GM23338 (cell line): ENCODE measurements at regions not wholly inside any gene's neighbourhood (a gene's known extent, or its start where the extent isn't known, plus 50 kb on each side); places are given as distances from the start of the nearest gene placed in this dataset.

Source experiments
- ATAC-seq: fragments of 200-7000 bp; cut with Tn5 transposase; 3 replicates; pipeline ENCODE4 v1.9.1; 2020
- DNase-seq: peaks from one replicate; pipeline ENCODE4 v3.0.0-alpha.2; 2015; ENCODE audit warnings: low spot score
- H2AFZ ChIP-seq: fragments of 200-600 bp; sonication (generic); 2 replicates; pipeline ENCODE4 v1.8.0; 2016; ENCODE audit warnings: antibody characterized with exemption, mild to moderate bottlenecking, moderate library complexity
- H3F3A ChIP-seq: fragments of 200-600 bp; sonication (generic); replicated peaks from 2 replicates; pipeline ENCODE4 v1.8.0; 2017; ENCODE audit warnings: antibody characterized with exemption, mixed run types, low read depth
- H3K27ac ChIP-seq: fragments of 200-600 bp; sonication (generic); 2 replicates; pipeline ENCODE4 v1.6.1; 2016; ENCODE audit warnings: low read depth
- H3K27me3 ChIP-seq: fragments of 200-600 bp; sonication (generic); 2 replicates; pipeline ENCODE4 v1.8.0; 2016; ENCODE audit warnings: mild to moderate bottlenecking, mixed run types, moderate library complexity; ENCODE audit not compliant: insufficient read depth
- H3K36me3 ChIP-seq: fragments of 200-600 bp; sonication (generic); 2 replicates; pipeline ENCODE4 v1.8.0; 2016; ENCODE audit warnings: mild to moderate bottlenecking; ENCODE audit not compliant: insufficient read depth
- H3K4me1 ChIP-seq: fragments of 200-600 bp; sonication (generic); 2 replicates; pipeline ENCODE4 v1.8.0; 2016; ENCODE audit warnings: mild to moderate bottlenecking, moderate library complexity; ENCODE audit not compliant: insufficient read depth
- H3K4me2 ChIP-seq: fragments of 200-600 bp; sonication (generic); 2 replicates; pipeline ENCODE4 v1.7.1; 2017; ENCODE audit warnings: mixed run types
- H3K4me3 ChIP-seq: fragments of 200-600 bp; sonication (generic); 2 replicates; pipeline ENCODE4 v1.6.1; 2016; ENCODE audit warnings: mixed run types
- H3K79me2 ChIP-seq: fragments of 200-600 bp; sonication (generic); replicated peaks from 2 replicates; pipeline ENCODE4 v1.8.0; 2017; ENCODE audit warnings: mild to moderate bottlenecking; ENCODE audit not compliant: insufficient read depth
- H3K9me2 ChIP-seq: fragments of 200-600 bp; sonication (generic); 2 replicates; pipeline ENCODE4 v1.8.0; 2017; ENCODE audit not compliant: insufficient read depth
- H4K20me1 ChIP-seq: fragments of 200-600 bp; sonication (generic); replicated peaks from 2 replicates; pipeline ENCODE4 v1.8.0; 2017; ENCODE audit warnings: mild to moderate bottlenecking; ENCODE audit not compliant: insufficient read depth
- H3K27ac Mint-ChIP-seq: 2 replicates; pipeline ENCODE4 v1.8.0; 2020; ENCODE audit warnings: inconsistent platforms, mild to moderate bottlenecking, moderate library complexity, mixed read lengths
- H3K27me3 Mint-ChIP-seq: 3 replicates; pipeline ENCODE4 v1.8.0; 2022; ENCODE audit warnings: low read depth, mild to moderate bottlenecking, moderate library complexity, mixed read lengths, inconsistent platforms; ENCODE audit not compliant: insufficient read depth, poor library complexity
- H3K36me3 Mint-ChIP-seq: 3 replicates; pipeline ENCODE4 v1.8.0; 2021; ENCODE audit warnings: low read depth, mild to moderate bottlenecking, inconsistent platforms, moderate library complexity, mixed read lengths
- H3K4me1 Mint-ChIP-seq: 3 replicates; pipeline ENCODE4 v1.8.0; 2020; ENCODE audit warnings: mild to moderate bottlenecking, inconsistent platforms, mixed read lengths
- H3K4me3 Mint-ChIP-seq: 3 replicates; pipeline ENCODE4 v1.8.0; 2021; ENCODE audit warnings: moderate library complexity, mild to moderate bottlenecking, inconsistent platforms, mixed read lengths
- H3K9me3 Mint-ChIP-seq: 3 replicates; pipeline ENCODE4 v1.8.0; 2020; ENCODE audit warnings: moderate library complexity, mild to moderate bottlenecking, inconsistent platforms, mixed read lengths
- CREB1 ChIP-seq: fragments of 250-450 bp; sonication (Bioruptor Pico); IDR thresholded peaks from 2 replicates; pipeline ENCODE4 v1.5.0; 2020; ENCODE audit warnings: low read depth, mild to moderate bottlenecking, moderate library complexity
- CTCF ChIP-seq, 2 experiments: fragments of 200-600 bp in 1 of 2; sonication (generic) in 1 of 2; conservative IDR thresholded peaks; 2 replicates each; pipeline versions ENCODE4 v1.5.1 to v1.6.1; 2016 to 2017; ENCODE audit warnings: antibody characterized with exemption in 2 of 2, low read depth in 2 of 2, mild to moderate bottlenecking in 2 of 2, moderate library complexity in 1 of 2
- EZH2 ChIP-seq: fragments of 200-600 bp; sonication (generic); IDR thresholded peaks from one replicate; pipeline ENCODE4 v1.8.0; 2017; ENCODE audit warnings: antibody characterized with exemption, mild to moderate bottlenecking, low read depth; ENCODE audit not compliant: unreplicated experiment
- EZH2phosphoT487 ChIP-seq: fragments of 200-600 bp; sonication (generic); IDR thresholded peaks from one replicate; pipeline ENCODE4 v1.8.1; 2018; ENCODE audit warnings: antibody characterized with exemption; ENCODE audit not compliant: unreplicated experiment
- JUNB ChIP-seq: IDR thresholded peaks from one replicate; pipeline ENCODE4 v1.6.1; 2016; ENCODE audit warnings: antibody characterized with exemption; ENCODE audit not compliant: unreplicated experiment
- NANOG ChIP-seq: IDR thresholded peaks from 2 replicates; pipeline ENCODE4 v1.6.1; 2016; ENCODE audit warnings: antibody characterized with exemption, borderline replicate concordance
- POLR2AphosphoS5 ChIP-seq: IDR thresholded peaks from 2 replicates; pipeline ENCODE4 v1.6.1; 2016; ENCODE audit warnings: antibody characterized with exemption, low read depth
- STAT1 ChIP-seq: IDR thresholded peaks from one replicate; pipeline ENCODE4 v1.6.1; 2016; ENCODE audit warnings: antibody characterized with exemption; ENCODE audit not compliant: unreplicated experiment
- ZNF114 ChIP-seq: fragments of 250-450 bp; sonication (Bioruptor Pico); IDR thresholded peaks from 2 replicates; pipeline ENCODE4 v1.5.0; 2020; ENCODE audit warnings: mild to moderate bottlenecking, moderate library complexity
- ZNF331 ChIP-seq: fragments of 250-450 bp; sonication (Bioruptor Pico); IDR thresholded peaks from 2 replicates; pipeline ENCODE4 v1.5.0; 2020; ENCODE audit warnings: low read depth, mild to moderate bottlenecking, moderate library complexity
- TF ChIP-seq, protein P1 (sequence below): IDR thresholded peaks from 2 replicates; pipeline ENCODE4 v1.6.1; 2016; ENCODE audit warnings: antibody characterized with exemption
- TF ChIP-seq, protein P2 (sequence below): IDR thresholded peaks from one replicate; pipeline ENCODE4 v1.6.1; 2018; ENCODE audit warnings: antibody characterized with exemption; ENCODE audit not compliant: unreplicated experiment
- TF ChIP-seq, protein P3 (sequence below): fragments of 250-450 bp; sonication (Bioruptor Pico); IDR thresholded peaks from 2 replicates; pipeline ENCODE4 v1.5.0; 2020; ENCODE audit warnings: mild to moderate bottlenecking, moderate library complexity

DNA sequence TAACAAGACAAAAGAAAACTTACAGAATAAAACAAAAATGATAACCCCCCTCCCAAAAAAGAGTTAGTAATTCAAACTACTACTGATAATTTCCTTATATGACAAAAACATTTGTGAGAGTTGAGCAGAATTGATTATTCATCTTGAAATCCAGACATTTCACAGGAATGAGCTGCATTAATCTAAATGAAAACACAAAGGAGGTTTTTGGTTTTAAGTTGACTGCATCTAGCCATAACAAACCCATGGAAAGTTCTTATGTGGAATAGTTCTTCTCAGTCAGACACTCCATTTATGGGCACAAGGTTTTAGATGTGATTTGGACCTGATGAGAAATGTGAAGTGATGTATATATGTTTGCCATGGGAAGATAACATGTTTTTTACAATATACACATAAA is 95.4 kb downstream of the VCX2 start:
- Mint-ChIP-seq H3K27me3 (no peaks in the 10 kb centered on the region), H3K4me3 (no peak overlapping the region), H3K4me1 (peaks cover 24% of the 10 kb centered on the region), H3K9me3 (no peaks in the 10 kb centered on the region; the same call in 2 of the 3 replicates), H3K36me3 (no peaks in the 10 kb centered on the region), H3K27ac (no peak overlapping the region)
- no peaks in the 10 kb centered on the region for H3K79me2 ChIP-seq
- no peak overlapping the region for H2AFZ ChIP-seq
- H3K27ac ChIP-seq, result no peak overlapping the region
- no peak overlapping the region for H3K4me2 ChIP-seq
- no peaks in the 10 kb centered on the region for H3K36me3 ChIP-seq
- ATAC-seq, result no peak
- H4K20me1 ChIP-seq, result no peaks in the 10 kb centered on the region
- no peak overlapping the region for H3K4me3 ChIP-seq
- H3K27me3 ChIP-seq, result no peaks in the 10 kb centered on the region
- DNase-seq, result no peak
- no peaks in the 10 kb centered on the region for H3K9me2 ChIP-seq
- no peaks in the 10 kb centered on the region for H3K4me1 ChIP-seq
- no peaks in the 10 kb centered on the region for H3F3A ChIP-seq
- TF ChIP-seq, protein P1, sequence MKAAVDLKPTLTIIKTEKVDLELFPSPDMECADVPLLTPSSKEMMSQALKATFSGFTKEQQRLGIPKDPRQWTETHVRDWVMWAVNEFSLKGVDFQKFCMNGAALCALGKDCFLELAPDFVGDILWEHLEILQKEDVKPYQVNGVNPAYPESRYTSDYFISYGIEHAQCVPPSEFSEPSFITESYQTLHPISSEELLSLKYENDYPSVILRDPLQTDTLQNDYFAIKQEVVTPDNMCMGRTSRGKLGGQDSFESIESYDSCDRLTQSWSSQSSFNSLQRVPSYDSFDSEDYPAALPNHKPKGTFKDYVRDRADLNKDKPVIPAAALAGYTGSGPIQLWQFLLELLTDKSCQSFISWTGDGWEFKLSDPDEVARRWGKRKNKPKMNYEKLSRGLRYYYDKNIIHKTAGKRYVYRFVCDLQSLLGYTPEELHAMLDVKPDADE, result no peak
- TF ChIP-seq EZH2 (no peak), JUNB (no peak), ZNF114 (CRISPR knock-in tag) (no peak), CREB1 (CRISPR knock-in tag) (no peak), NANOG (no peak), CTCF (conservative IDR thresholded peaks at IDR 0.05; ENCODE audit: low read depth in 2 of 2) (no peak), POLR2AphosphoS5 (no peak), EZH2phosphoT487 (no peak), ZNF331 (CRISPR knock-in tag) (no peak), STAT1 (no peak)
- TF ChIP-seq, protein P2, sequence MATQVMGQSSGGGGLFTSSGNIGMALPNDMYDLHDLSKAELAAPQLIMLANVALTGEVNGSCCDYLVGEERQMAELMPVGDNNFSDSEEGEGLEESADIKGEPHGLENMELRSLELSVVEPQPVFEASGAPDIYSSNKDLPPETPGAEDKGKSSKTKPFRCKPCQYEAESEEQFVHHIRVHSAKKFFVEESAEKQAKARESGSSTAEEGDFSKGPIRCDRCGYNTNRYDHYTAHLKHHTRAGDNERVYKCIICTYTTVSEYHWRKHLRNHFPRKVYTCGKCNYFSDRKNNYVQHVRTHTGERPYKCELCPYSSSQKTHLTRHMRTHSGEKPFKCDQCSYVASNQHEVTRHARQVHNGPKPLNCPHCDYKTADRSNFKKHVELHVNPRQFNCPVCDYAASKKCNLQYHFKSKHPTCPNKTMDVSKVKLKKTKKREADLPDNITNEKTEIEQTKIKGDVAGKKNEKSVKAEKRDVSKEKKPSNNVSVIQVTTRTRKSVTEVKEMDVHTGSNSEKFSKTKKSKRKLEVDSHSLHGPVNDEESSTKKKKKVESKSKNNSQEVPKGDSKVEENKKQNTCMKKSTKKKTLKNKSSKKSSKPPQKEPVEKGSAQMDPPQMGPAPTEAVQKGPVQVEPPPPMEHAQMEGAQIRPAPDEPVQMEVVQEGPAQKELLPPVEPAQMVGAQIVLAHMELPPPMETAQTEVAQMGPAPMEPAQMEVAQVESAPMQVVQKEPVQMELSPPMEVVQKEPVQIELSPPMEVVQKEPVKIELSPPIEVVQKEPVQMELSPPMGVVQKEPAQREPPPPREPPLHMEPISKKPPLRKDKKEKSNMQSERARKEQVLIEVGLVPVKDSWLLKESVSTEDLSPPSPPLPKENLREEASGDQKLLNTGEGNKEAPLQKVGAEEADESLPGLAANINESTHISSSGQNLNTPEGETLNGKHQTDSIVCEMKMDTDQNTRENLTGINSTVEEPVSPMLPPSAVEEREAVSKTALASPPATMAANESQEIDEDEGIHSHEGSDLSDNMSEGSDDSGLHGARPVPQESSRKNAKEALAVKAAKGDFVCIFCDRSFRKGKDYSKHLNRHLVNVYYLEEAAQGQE, result no peak
- TF ChIP-seq, protein P3, sequence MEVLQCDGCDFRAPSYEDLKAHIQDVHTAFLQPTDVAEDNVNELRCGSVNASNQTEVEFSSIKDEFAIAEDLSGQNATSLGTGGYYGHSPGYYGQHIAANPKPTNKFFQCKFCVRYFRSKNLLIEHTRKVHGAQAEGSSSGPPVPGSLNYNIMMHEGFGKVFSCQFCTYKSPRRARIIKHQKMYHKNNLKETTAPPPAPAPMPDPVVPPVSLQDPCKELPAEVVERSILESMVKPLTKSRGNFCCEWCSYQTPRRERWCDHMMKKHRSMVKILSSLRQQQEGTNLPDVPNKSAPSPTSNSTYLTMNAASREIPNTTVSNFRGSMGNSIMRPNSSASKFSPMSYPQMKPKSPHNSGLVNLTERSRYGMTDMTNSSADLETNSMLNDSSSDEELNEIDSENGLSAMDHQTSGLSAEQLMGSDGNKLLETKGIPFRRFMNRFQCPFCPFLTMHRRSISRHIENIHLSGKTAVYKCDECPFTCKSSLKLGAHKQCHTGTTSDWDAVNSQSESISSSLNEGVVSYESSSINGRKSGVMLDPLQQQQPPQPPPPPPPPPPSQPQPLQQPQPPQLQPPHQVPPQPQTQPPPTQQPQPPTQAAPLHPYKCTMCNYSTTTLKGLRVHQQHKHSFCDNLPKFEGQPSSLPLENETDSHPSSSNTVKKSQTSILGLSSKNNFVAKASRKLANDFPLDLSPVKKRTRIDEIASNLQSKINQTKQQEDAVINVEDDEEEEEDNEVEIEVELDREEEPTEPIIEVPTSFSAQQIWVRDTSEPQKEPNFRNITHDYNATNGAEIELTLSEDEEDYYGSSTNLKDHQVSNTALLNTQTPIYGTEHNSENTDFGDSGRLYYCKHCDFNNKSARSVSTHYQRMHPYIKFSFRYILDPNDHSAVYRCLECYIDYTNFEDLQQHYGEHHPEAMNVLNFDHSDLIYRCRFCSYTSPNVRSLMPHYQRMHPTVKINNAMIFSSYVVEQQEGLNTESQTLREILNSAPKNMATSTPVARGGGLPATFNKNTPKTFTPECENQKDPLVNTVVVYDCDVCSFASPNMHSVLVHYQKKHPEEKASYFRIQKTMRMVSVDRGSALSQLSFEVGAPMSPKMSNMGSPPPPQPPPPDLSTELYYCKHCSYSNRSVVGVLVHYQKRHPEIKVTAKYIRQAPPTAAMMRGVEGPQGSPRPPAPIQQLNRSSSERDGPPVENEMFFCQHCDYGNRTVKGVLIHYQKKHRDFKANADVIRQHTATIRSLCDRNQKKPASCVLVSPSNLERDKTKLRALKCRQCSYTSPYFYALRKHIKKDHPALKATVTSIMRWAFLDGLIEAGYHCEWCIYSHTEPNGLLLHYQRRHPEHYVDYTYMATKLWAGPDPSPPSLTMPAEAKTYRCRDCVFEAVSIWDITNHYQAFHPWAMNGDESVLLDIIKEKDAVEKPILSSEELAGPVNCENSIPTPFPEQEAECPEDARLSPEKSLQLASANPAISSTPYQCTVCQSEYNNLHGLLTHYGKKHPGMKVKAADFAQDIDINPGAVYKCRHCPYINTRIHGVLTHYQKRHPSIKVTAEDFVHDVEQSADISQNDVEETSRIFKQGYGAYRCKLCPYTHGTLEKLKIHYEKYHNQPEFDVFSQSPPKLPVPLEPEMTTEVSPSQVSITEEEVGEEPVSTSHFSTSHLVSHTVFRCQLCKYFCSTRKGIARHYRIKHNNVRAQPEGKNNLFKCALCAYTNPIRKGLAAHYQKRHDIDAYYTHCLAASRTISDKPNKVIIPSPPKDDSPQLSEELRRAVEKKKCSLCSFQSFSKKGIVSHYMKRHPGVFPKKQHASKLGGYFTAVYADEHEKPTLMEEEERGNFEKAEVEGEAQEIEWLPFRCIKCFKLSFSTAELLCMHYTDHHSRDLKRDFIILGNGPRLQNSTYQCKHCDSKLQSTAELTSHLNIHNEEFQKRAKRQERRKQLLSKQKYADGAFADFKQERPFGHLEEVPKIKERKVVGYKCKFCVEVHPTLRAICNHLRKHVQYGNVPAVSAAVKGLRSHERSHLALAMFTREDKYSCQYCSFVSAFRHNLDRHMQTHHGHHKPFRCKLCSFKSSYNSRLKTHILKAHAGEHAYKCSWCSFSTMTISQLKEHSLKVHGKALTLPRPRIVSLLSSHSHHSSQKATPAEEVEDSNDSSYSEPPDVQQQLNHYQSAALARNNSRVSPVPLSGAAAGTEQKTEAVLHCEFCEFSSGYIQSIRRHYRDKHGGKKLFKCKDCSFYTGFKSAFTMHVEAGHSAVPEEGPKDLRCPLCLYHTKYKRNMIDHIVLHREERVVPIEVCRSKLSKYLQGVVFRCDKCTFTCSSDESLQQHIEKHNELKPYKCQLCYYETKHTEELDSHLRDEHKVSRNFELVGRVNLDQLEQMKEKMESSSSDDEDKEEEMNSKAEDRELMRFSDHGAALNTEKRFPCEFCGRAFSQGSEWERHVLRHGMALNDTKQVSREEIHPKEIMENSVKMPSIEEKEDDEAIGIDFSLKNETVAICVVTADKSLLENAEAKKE (CRISPR knock-in tag), result no peak
